GM19238 (cell line): ENCODE measurements at regions not wholly inside any gene's neighbourhood (a gene's known extent, or its start where the extent isn't known, plus 50 kb on each side); places are given as distances from the start of the nearest gene placed in this dataset.

Experiments used
- DNase-seq: peaks from one replicate; pipeline ENCODE4 v3.0.0; 2011; ENCODE audit warnings: low spot score; ENCODE audit not compliant: insufficient read length

DNA sequence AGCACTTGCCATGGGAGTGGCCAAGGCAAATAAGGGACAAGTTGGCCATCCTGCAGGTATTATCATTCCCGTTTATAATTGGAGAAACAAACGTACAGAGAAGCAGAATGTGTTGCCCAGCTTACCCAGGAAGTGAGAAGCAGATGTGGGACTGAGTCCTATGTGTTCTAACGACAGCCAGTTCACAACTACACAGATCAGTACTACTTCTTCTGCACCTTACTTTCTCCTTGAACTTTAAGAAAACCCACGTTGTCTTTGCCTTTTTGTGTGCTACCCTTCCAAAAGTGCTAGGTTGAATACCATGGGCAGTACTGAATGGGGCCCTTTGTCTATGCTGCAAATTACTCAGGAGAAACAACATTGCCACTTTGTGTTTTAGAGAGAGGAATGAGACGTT, 62.8 kb upstream of the BLID start:
- no peak for DNase-seq

DNA sequence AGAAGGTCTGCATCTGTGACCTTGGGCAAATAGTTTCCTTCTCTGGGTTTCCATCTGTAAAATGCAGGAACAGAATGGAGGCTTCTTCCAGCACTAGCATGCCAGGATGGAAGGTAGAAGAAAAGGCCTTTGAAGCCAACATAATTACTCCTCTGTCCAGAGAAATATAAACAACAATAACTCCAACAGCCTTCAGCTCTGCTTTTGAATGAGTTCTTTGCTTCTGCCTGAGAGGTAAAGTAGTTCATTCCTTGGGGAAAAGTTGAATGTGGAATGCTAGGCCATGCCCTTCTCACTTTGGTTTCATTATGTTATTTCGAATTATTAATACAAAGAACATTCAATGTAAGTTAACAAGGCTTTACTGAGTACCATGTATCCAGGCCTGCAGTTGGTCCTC, 61.2 kb upstream of the BLID start:
- no peak for DNase-seq

DNA sequence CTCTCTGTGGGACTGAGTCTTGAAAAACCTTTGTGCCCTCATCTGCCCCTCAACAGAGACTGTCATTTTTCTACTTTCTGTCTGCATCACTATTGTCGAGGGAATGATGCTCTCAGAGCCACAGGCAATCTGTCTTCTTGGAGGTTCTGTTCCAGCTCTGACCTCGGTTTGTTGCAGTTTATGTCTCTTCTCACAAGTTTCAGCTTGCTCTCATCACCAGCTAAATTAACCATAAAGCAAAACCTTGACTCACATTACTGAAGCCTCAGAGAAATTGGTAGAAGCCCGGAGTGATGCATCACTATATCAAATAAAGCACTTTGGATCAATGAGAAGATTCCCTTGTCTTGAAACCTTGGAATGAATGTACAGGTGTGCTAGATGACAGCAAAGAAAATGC, 60.6 kb upstream of the BLID start:
- DNase-seq, result no peak

- DNase-seq, result no peak
Measured at GRCh38 chr11:122175306-122175705, 59.3 kb upstream of the BLID start.

DNA sequence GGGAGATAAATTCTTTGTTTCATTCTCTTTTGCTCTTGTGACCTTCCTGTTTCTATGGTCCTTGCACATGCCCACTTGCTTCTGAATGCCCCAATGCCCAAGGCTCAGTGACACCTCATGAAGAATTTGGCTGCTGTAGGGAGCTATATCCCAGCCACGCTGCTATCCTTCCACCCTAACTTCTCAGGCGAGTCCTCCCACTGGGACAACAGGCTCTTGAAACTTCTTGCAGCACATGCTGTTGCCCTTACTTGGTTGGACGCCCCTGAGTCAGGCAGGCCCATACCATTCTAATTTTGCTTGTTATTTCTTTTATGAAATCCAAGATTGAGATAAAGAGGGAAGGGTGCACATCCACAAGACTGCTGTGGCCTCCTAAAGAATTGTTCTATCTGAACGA, 57.6 kb upstream of the BLID start:
- DNase-seq, result no peak

DNA sequence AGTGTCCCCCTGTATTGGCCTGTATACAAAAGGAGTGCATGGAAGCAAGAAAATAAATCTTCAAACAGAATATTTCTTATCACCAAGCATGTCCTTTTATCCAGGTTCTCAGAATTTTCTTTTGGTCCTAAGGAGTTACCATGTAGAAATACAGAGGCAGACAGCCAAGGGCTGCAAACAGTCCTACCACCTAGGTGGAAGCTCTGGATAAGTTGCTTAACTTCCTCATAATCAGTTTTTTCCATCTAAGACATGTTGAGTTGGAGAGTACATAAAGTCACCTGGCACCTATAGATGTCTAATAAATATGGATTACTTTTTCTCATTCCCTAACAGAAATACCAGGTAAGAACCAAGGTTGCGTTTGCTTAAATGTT, 57.0 kb upstream of the BLID start:
- DNase-seq, result no peak

DNA sequence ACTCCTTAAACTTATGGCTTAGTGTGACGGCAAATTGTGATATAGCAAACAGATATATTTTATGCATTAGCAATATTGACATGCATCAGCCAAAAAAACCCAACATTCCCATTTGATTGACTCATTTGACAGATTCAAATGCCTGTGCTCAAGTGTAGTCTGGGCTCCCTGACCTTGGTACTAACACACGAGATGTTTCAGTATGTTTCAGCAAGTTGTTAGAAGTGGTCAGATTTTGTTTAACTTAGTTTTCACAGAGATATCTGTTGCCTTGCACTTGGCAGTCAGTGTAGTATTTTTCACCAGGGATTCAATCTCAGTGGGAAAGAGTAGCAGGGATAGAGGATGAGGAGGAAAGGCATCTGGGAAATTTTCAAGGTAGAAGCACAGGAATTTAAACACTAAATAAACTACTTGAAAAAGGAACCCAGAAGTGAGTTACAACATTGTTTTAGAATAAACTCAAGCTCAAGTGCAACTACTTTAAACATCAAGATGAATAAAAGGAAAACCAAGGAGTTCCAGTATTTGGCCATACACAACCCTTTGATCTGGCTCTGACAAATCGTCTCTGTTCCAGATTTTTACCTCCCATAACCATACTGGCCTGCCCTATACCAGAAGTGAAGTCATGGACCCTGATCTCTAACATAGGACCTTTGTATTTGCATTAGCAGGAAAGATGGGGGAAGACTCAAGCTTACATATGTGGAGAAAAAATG, 56.5 kb upstream of the BLID start:
- DNase-seq, result no peak

GRCh38 chr11:122170815-122171475, 54.9 kb upstream of the BLID start:
- no peak for DNase-seq

- DNase-seq, result no peak
Measured at GRCh38 chr11:122168218-122168617, 52.2 kb upstream of the BLID start.

DNA sequence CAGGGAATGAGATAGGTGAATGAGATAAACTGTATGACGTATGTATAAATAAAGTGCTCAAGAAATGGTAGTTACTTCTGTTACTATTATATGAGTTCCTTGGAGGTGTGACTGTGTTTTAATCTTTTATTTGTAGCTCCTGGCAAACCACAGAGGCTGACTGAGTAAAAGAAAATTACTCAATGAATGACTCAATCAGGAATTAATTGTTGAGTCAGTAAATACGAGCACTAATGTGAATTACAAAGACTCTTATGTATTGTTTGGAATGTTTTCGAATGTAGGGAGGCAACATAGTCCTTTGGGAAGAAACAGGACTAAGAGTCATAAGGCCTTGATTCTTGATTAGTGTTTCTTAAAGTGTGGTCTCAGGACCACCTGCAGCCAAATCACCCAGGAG, 51.1 kb upstream of the BLID start:
- no peak for DNase-seq

GRCh38 chr11:122165607-122166371, 49.8 kb upstream of the BLID start:
- no peak for DNase-seq
